Panc1 (cell line): ENCODE measurements at regions not wholly inside any gene's neighbourhood (a gene's known extent, or its start where the extent isn't known, plus 50 kb on each side); places are given as distances from the start of the nearest gene placed in this dataset.
A peak's percentile ranks its signal among the peaks of the same experiment; 100 is the strongest.

ENCODE experiments used
- ATAC-seq: fragments of 200-7000 bp; cut with Tn5 transposase; 2 replicates; pipeline ENCODE4 v1.9.1; 2020; ENCODE audit warnings: mild to moderate bottlenecking, moderate library complexity
- BruUV-seq: library from RNA; stranded (reverse); fragments of 400-500 nt; replicated peaks from 2 replicates; lab custom pipeline; 2021; lab: Mats Ljungman, UMichigan
- CTCF ChIA-PET: fragments of 300-600 bp; sonication (Branson Sonifier 250); formaldehyde crosslinking; loops from one replicate; lab custom pipeline; 2022; ENCODE audit warnings: antibody characterized with exemption; lab: Charles Lee
- POLR2A ChIA-PET: fragments of 300-600 bp; sonication (Branson Sonifier 250); formaldehyde crosslinking; loops from one replicate; lab custom pipeline; 2022; ENCODE audit warnings: antibody characterized with exemption; lab: Charles Lee
- DNase-seq: peaks from one replicate; pipeline ENCODE4 v3.0.0-alpha.2; 2010; ENCODE audit warnings: low read depth, low spot score
- H3K27ac ChIP-seq: 2 replicates; pipeline ENCODE4 v1.5.1; 2011; ENCODE audit warnings: mild to moderate bottlenecking, low read length, inconsistent platforms
- H3K27me3 ChIP-seq: fragments of 200-500 bp; sonication (Bioruptor generic); 2 replicates; pipeline ENCODE4 v1.6.0; 2014; ENCODE audit warnings: low read length, inconsistent platforms; ENCODE audit not compliant: control insufficient read depth, insufficient read depth
- H3K36me3 ChIP-seq: fragments of 200-500 bp; sonication (Bioruptor generic); 2 replicates; pipeline ENCODE4 v1.5.1; 2014; ENCODE audit warnings: inconsistent platforms, mild to moderate bottlenecking, low read length, moderate library complexity; ENCODE audit not compliant: control insufficient read depth, insufficient read depth
- H3K4me1 ChIP-seq: 2 replicates; pipeline ENCODE4 v1.5.1; 2011; ENCODE audit warnings: inconsistent platforms, mild to moderate bottlenecking, low read length, moderate library complexity; ENCODE audit not compliant: control insufficient read depth, insufficient read depth
- H3K4me3 ChIP-seq, 2 experiments: 2 replicates each; pipeline ENCODE4 v1.5.1; 2011 to 2012; ENCODE audit warnings: low read depth in 2 of 2, low read length in 2 of 2, mild to moderate bottlenecking in 2 of 2, inconsistent platforms in 1 of 2, moderate library complexity in 1 of 2
- H3K9me3 ChIP-seq: fragments of 200-500 bp; sonication (Bioruptor generic); 2 replicates; pipeline ENCODE4 v1.5.1; 2014; ENCODE audit warnings: low read depth, mild to moderate bottlenecking, inconsistent platforms, low read length, moderate library complexity; ENCODE audit not compliant: control insufficient read depth, insufficient read depth
- POLR2AphosphoS5 ChIP-seq: IDR thresholded peaks from 2 replicates; pipeline ENCODE4 v1.6.1; 2012; ENCODE audit warnings: mild to moderate bottlenecking, low read depth, low read length, moderate library complexity
- SIN3A ChIP-seq: IDR thresholded peaks from 2 replicates; pipeline ENCODE4 v1.6.1; 2012; ENCODE audit warnings: low read depth, mild to moderate bottlenecking, low read length, moderate library complexity, borderline replicate concordance; ENCODE audit not compliant: insufficient read depth
- TCF7L2 ChIP-seq: IDR thresholded peaks from 2 replicates; pipeline ENCODE4 v1.6.1; 2011; ENCODE audit warnings: mild to moderate bottlenecking, low read depth, low read length, inconsistent platforms
- in situ Hi-C: cut with HindIII; loops from 2 replicates; pipeline ENCODE4 v1.10.0; 2016; ENCODE audit warnings: low sequenced_read_pairs, low pct_unique_long_range_greater_than_20kb
- intact Hi-C: fragments of 100-400 bp; cut with micrococcal nuclease; formaldehyde crosslinking; loops from one replicate; pipeline ENCODE4 v1.10.0; 2022; ENCODE audit not compliant: unreplicated experiment
- TF ChIP-seq, protein P1 (sequence below): fragments of 450-650 bp; IDR thresholded peaks from 2 replicates; pipeline ENCODE4 v1.5.1; 2017; ENCODE audit warnings: mild to moderate bottlenecking
- TF ChIP-seq, protein P2 (sequence below), 2 experiments: IDR thresholded peaks; 2 replicates each; pipeline ENCODE4 v1.6.1; 2011 to 2012; ENCODE audit warnings: low read depth in 2 of 2, control low read depth in 1 of 2, low read length in 1 of 2, mild to moderate bottlenecking in 1 of 2, moderate library complexity in 1 of 2; ENCODE audit not compliant: insufficient read depth in 1 of 2

DNA sequence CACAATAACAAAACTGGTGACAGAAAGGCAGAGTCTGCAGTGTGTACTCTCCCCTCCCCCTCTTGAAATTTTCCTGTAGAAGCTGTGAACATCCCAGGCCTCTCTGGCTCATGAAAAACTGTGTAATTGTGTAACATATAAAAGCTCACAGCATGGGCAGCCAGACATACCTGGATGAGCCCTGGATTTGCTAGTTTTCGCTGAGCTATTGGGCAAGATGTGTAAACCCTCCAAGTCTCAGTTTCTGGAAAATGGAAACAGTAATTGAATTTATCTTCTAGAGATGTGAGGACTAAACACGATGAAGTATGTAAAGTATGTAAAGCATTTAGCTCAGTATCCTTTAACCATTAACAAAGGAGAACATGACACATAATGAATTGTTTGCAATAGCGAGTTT, 143.2 kb upstream of the ANKH start:
- POLR2A ChIA-PET: no interaction called here
- H3K4me1 ChIP-seq: no peaks in the 10 kb centered on the region; the same call in 1 of the 2 replicates
- no peak for ATAC-seq
- no peaks in the 10 kb centered on the region for H3K9me3 ChIP-seq
- CTCF ChIA-PET: no interaction called here
- no peaks in the 10 kb centered on the region for H3K36me3 ChIP-seq
- no peaks in the 10 kb centered on the region for H3K27me3 ChIP-seq
- H3K27ac ChIP-seq: no peak overlapping the region
- H3K4me3 ChIP-seq: no peak overlapping the region
- no TSS peak for BruUV-seq
- DNase-seq: no peak
- in situ Hi-C loops (no loop called here), intact Hi-C loops (no loop called here)
- TF ChIP-seq POLR2AphosphoS5: no peak
- TF ChIP-seq, protein P1, sequence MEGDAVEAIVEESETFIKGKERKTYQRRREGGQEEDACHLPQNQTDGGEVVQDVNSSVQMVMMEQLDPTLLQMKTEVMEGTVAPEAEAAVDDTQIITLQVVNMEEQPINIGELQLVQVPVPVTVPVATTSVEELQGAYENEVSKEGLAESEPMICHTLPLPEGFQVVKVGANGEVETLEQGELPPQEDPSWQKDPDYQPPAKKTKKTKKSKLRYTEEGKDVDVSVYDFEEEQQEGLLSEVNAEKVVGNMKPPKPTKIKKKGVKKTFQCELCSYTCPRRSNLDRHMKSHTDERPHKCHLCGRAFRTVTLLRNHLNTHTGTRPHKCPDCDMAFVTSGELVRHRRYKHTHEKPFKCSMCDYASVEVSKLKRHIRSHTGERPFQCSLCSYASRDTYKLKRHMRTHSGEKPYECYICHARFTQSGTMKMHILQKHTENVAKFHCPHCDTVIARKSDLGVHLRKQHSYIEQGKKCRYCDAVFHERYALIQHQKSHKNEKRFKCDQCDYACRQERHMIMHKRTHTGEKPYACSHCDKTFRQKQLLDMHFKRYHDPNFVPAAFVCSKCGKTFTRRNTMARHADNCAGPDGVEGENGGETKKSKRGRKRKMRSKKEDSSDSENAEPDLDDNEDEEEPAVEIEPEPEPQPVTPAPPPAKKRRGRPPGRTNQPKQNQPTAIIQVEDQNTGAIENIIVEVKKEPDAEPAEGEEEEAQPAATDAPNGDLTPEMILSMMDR: no peak
- TF ChIP-seq, protein P2, sequence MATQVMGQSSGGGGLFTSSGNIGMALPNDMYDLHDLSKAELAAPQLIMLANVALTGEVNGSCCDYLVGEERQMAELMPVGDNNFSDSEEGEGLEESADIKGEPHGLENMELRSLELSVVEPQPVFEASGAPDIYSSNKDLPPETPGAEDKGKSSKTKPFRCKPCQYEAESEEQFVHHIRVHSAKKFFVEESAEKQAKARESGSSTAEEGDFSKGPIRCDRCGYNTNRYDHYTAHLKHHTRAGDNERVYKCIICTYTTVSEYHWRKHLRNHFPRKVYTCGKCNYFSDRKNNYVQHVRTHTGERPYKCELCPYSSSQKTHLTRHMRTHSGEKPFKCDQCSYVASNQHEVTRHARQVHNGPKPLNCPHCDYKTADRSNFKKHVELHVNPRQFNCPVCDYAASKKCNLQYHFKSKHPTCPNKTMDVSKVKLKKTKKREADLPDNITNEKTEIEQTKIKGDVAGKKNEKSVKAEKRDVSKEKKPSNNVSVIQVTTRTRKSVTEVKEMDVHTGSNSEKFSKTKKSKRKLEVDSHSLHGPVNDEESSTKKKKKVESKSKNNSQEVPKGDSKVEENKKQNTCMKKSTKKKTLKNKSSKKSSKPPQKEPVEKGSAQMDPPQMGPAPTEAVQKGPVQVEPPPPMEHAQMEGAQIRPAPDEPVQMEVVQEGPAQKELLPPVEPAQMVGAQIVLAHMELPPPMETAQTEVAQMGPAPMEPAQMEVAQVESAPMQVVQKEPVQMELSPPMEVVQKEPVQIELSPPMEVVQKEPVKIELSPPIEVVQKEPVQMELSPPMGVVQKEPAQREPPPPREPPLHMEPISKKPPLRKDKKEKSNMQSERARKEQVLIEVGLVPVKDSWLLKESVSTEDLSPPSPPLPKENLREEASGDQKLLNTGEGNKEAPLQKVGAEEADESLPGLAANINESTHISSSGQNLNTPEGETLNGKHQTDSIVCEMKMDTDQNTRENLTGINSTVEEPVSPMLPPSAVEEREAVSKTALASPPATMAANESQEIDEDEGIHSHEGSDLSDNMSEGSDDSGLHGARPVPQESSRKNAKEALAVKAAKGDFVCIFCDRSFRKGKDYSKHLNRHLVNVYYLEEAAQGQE (IDR thresholded peaks at IDR 0.05; ENCODE audit: insufficient read depth in 1 of 2, low read depth in 2 of 2, low read length in 1 of 2): no peak
- no peak for TF ChIP-seq TCF7L2
- no peak for TF ChIP-seq SIN3A

DNA sequence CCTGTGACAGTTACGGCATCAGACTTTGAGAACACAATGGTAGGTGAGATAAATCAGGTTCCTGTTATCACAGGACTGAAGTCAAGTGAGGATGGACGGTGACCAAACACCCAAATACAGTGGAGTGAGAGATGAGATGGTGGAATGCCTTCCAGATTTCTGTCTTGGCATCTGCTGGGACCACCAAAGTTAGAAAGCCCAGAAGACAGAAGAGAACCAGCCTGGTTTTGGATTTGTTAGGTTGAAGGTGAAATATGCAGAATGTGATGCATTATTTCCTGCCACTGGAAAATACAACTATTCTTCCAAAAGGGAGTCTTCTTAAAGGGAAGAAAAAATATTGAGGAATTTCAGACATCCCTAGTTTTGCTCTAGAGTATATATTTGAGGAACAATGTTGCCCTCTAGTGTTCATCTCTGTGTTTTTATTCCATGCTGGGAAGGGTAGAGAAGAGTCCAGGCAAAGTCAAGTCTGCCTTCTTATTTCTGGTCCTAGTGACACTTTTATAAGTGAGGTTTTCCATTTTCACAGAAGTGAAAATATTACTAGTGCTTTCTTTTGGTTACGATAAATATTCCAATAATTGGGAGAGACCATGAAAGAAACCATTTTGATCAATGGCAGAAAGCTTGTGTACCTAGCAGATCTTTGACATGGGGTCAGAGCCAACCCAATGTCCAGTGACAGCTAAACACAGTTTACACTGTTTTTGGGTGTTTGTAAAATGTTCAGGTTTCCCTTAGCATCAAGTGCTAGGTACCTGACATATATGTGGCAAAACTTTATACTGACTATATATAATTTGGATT, 142.3 kb upstream of the ANKH start:
- Histone ChIP-seq H3K27ac (0 out of 2 replicates have a peak overlapping the region, but pooled peaks have one; percentile 9), H3K36me3 (no peaks in the 10 kb centered on the region), H3K27me3 (no peaks in the 10 kb centered on the region), H3K9me3 (no peaks in the 10 kb centered on the region), H3K4me1 (peaks cover 6% of the 10 kb centered on the region), H3K4me3 (no peak overlapping the region)
- BruUV-seq: no TSS peak
- TF ChIP-seq, protein P2 (IDR thresholded peaks at IDR 0.05; ENCODE audit: insufficient read depth in 1 of 2, low read depth in 2 of 2, low read length in 1 of 2): no peak
- TF ChIP-seq POLR2AphosphoS5 (no peak), SIN3A (no peak)
- TF ChIP-seq, protein P1: peak; percentile 66; the same call in 1 of the 2 replicates
- peak; percentile 75 for DNase-seq
- intact Hi-C loops: no loop called here
- ChIA-PET POLR2A (no interaction called here), CTCF (interaction anchor here (0.5 kb wide), 1 partner anchor 518 kb away, joined by 7 read pairs; no protein-coding TSS in a partner anchor)
- in situ Hi-C loops: no loop called here
- ATAC-seq: peak; percentile 94
